Keratinocyte (primary cell): ENCODE measurements at regions not wholly inside any gene's neighbourhood (a gene's known extent, or its start where the extent isn't known, plus 50 kb on each side); places are given as distances from the start of the nearest gene placed in this dataset.

Experiments used
- DNase-seq: peaks from one replicate; pipeline ENCODE4 v3.0.0-alpha.2; 2011; ENCODE audit warnings: low read depth, missing footprints, low spot score
- FAIRE-seq: peaks from 2 replicates; lab custom pipeline; 2011; peaks lifted over from hg19 to GRCh38; lab: Jason Lieb, UNC
- H2AFZ ChIP-seq: 2 replicates; pipeline ENCODE4 v1.6.0; 2012; ENCODE audit warnings: low read length, control low read depth, inconsistent platforms; ENCODE audit not compliant: control insufficient read depth
- H3K27ac ChIP-seq: 2 replicates; pipeline ENCODE4 v1.5.1; 2011; ENCODE audit warnings: low read length; ENCODE audit not compliant: control insufficient read depth, insufficient read depth
- H3K27me3 ChIP-seq: 3 replicates; pipeline ENCODE4 v1.6.0; 2011; ENCODE audit warnings: low read length; ENCODE audit not compliant: control insufficient read depth, insufficient read depth; ENCODE audit errors: extremely low read depth
- H3K36me3 ChIP-seq, 2 experiments: 2 replicates in 1 of 2; 3 replicates in 1 of 2; pipeline ENCODE4 v1.5.1; 2011; ENCODE audit warnings: low read length in 2 of 2, mild to moderate bottlenecking in 1 of 2; ENCODE audit not compliant: control insufficient read depth in 2 of 2, insufficient read depth in 2 of 2; ENCODE audit errors: extremely low read depth in 1 of 2
- H3K4me1 ChIP-seq: 3 replicates; pipeline ENCODE4 v1.5.1; 2011; ENCODE audit warnings: low read length; ENCODE audit not compliant: control insufficient read depth, insufficient read depth; ENCODE audit errors: extremely low read depth
- H3K4me2 ChIP-seq: 3 replicates; pipeline ENCODE4 v1.6.0; 2011; ENCODE audit warnings: low read depth, low read length; ENCODE audit not compliant: control insufficient read depth, insufficient read depth; ENCODE audit errors: extremely low read depth
- H3K4me3 ChIP-seq, 3 experiments: fragments of 200-600 bp in 1 of 3; sonication (generic) in 1 of 3; 2 replicates in 2 of 3; 3 replicates in 1 of 3; pipeline ENCODE4 v1.5.1; 2011 to 2016; ENCODE audit warnings: low read length in 3 of 3, mild to moderate bottlenecking in 3 of 3, control low read depth in 2 of 3, inconsistent platforms in 1 of 3, low read depth in 1 of 3, mixed read lengths in 1 of 3, mixed run types in 1 of 3, moderate library complexity in 1 of 3; ENCODE audit not compliant: control insufficient read depth in 2 of 3, insufficient read depth in 2 of 3; ENCODE audit errors: extremely low read depth in 1 of 3
- H3K79me2 ChIP-seq: 2 replicates; pipeline ENCODE4 v1.6.0; 2012; ENCODE audit warnings: low read length; ENCODE audit not compliant: control insufficient read depth, insufficient read depth
- H3K9ac ChIP-seq: 3 replicates; pipeline ENCODE4 v1.6.0; 2011; ENCODE audit warnings: low read length; ENCODE audit not compliant: control insufficient read depth, insufficient read depth; ENCODE audit errors: extremely low read depth
- H3K9me1 ChIP-seq: 3 replicates; pipeline ENCODE4 v1.6.0; 2011; ENCODE audit warnings: low read length; ENCODE audit not compliant: control insufficient read depth, insufficient read depth; ENCODE audit errors: extremely low read depth
- H3K9me3 ChIP-seq: 2 replicates; pipeline ENCODE4 v1.5.1; 2012; ENCODE audit warnings: low read depth, low read length; ENCODE audit not compliant: control insufficient read depth
- H4K20me1 ChIP-seq: 3 replicates; pipeline ENCODE4 v1.6.0; 2011; ENCODE audit warnings: low read length; ENCODE audit not compliant: control insufficient read depth, insufficient read depth; ENCODE audit errors: extremely low read depth
- CTCF ChIP-seq, 3 experiments: IDR thresholded peaks in 1 of 3; conservative IDR thresholded peaks in 1 of 3; optimal IDR thresholded peaks in 1 of 3; 2 replicates in 2 of 3; 3 replicates in 1 of 3; pipeline versions ENCODE3 to v1.5.1; 2011; ENCODE audit warnings: low read length in 3 of 3, mild to moderate bottlenecking in 3 of 3, moderate library complexity in 2 of 3, control low read depth in 1 of 3, inconsistent platforms in 1 of 3; ENCODE audit not compliant: insufficient read depth in 2 of 3; ENCODE audit errors: extremely low read depth in 1 of 3
- EZH2 ChIP-seq: IDR thresholded peaks from one replicate; pipeline ENCODE4 v1.6.1; 2012; ENCODE audit warnings: inconsistent platforms, mild to moderate bottlenecking, low read length, moderate library complexity
- dilution Hi-C: fragments of 300-500 bp; cut with MboI; formaldehyde crosslinking; loops from one replicate; pipeline ENCODE4 v1.7.0; 2020; ENCODE audit warnings: low sequenced_read_pairs; ENCODE audit not compliant: extremely low pct_ligation_motif_present

DNA sequence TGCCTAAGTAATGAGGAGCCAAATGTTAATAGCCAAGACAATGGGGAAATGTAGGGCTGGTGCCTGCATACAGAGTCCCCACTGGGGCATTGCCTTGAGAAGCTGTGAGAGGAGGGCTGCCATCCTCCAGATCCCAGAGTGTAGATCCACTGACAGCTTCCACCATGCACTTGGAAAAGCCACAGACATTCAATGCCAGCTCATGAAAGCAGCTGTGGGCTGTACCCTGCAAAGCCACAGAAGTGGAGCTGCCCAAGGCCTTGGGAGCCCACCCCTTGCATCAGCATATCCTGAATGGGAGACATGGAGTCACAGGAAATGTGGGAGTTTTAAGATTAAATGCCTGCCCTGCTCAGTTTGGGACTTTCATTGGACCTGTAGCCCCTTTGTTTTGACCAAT is 244.7 kb downstream of the BTG1 start:
- FAIRE-seq (no peak), DNase-seq (no peak)
- Histone ChIP-seq H3K27ac (no peak overlapping the region), H3K4me1 (peaks cover 5% of the 10 kb centered on the region), H3K79me2 (no peaks in the 10 kb centered on the region), H4K20me1 (no peaks in the 10 kb centered on the region), H3K9me1 (no peaks in the 10 kb centered on the region), H2AFZ (no peak overlapping the region), H3K9ac (no peak overlapping the region), H3K36me3 (no peaks in the 10 kb centered on the region), H3K27me3 (no peaks in the 10 kb centered on the region), H3K9me3 (no peaks in the 10 kb centered on the region), H3K4me3 (no peak overlapping the region), H3K4me2 (no peak overlapping the region)
- TF ChIP-seq CTCF (optimal IDR thresholded peaks at IDR 0.05 in 1 of 3, IDR thresholded peaks at IDR 0.05 in 1 of 3, conservative IDR thresholded peaks at IDR 0.05 in 1 of 3; ENCODE audit: extremely low read depth in 1 of 3, insufficient read depth in 2 of 3, low read length in 3 of 3) (no peak), EZH2 (no peak)
- dilution Hi-C loops, result no loop called here

GRCh38 chr12:91899056-91899455 is 246.6 kb downstream of the BTG1 start:
- Histone ChIP-seq H3K9me3 (no peaks in the 10 kb centered on the region), H3K9ac (no peak overlapping the region), H3K27ac (no peak overlapping the region), H3K9me1 (no peaks in the 10 kb centered on the region), H3K4me3 (no peak overlapping the region), H4K20me1 (no peaks in the 10 kb centered on the region), H3K4me2 (no peak overlapping the region), H3K79me2 (no peaks in the 10 kb centered on the region), H3K27me3 (no peaks in the 10 kb centered on the region), H3K4me1 (peaks cover 5% of the 10 kb centered on the region), H3K36me3 (no peaks in the 10 kb centered on the region), H2AFZ (no peak overlapping the region)
- dilution Hi-C loops, result no loop called here
- DNase-seq (no peak), FAIRE-seq (no peak)
- TF ChIP-seq EZH2 (no peak), CTCF (optimal IDR thresholded peaks at IDR 0.05 in 1 of 3, IDR thresholded peaks at IDR 0.05 in 1 of 3, conservative IDR thresholded peaks at IDR 0.05 in 1 of 3; ENCODE audit: extremely low read depth in 1 of 3, insufficient read depth in 2 of 3, low read length in 3 of 3) (no peak)
